Forelimb muscle (tissue), 1 donor: ENCODE measurements at regions not wholly inside any gene's neighbourhood (a gene's known extent, or its start where the extent isn't known, plus 50 kb on each side); places are given as distances from the start of the nearest gene placed in this dataset.

Source experiments
- DNase-seq: peaks from one replicate; pipeline ENCODE4 v3.0.0-alpha.2; 2013; ENCODE audit warnings: low read depth

DNA sequence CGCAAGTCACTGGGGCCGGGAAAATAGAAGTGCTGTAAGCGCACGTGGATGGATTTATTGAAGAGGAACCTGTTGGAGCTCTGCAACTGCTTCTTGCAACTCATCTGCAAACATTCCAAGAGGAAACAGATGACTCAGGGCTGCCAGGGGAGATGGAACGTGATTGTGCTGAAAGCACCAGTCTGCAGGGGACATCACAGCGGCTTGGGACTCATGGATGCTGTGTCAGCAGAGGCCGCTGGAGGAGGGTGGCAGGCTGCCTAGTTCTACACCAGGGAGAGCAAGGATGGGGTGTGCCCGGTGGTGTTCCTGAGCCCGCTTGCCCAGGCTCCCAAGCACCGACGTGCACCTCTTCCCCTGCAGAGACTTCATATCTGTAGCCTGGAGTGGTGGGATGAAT is 515.7 kb downstream of the TCERG1L start:
- no peak for DNase-seq

DNA sequence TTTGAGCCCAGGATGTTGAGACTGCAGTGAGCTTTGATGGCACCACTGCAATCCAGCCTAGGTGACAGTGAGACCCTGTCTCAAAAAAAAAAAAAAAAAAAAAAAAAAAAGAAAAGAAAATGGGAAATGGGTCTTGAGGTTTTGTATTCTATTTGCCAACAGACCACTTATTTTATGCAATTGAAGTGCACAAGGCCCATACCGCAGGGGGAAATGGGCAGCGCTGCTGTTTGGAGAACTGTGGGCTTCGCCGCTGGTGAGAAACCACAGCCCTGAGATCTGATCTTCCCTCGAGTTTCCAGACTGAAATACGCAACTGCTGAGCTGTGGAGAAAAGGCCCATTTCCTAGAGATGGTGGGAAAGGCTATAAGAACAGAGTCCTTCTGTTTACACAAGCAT is 512.0 kb downstream of the TCERG1L start:
- no peak for DNase-seq

DNA sequence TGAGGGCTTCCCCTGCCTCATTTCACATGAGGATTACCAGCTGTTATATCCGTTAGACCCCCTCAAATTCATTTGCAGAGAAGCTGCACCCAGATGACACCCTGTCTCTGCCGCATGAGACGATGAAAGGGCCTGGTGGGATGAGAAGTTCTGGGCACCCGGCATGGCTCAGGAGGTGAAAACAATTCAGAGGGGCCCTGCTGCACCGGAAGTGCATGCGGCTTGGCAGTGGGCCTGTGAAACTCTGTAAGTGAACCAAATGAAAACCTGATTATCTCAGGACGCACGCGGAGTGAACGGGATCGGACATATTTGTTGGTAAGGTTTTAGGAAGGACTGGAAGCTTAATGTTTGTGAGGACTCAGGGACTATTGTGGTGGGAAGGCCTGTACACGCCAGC is 511.2 kb downstream of the TCERG1L start:
- DNase-seq, result no peak

DNA sequence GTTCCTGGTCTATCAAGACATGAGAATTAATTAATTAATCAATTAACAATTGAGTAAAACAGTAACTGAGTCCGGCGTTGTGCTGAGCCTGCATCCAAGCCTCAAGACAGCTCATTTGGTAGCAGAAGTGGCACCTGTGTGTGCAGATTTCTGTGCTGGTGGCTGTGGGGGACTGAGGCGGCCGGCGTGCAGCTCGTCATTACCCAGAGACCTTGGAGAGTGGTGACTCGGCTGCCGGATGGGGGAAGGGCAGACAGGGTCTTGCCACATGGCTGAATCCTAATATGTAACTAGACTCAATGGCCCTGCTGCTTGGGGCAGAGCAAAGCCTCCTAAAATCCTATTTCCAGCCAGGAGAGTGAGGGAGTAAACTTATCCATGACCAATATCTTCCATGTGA is 510.2 kb downstream of the TCERG1L start:
- DNase-seq, result no peak

DNA sequence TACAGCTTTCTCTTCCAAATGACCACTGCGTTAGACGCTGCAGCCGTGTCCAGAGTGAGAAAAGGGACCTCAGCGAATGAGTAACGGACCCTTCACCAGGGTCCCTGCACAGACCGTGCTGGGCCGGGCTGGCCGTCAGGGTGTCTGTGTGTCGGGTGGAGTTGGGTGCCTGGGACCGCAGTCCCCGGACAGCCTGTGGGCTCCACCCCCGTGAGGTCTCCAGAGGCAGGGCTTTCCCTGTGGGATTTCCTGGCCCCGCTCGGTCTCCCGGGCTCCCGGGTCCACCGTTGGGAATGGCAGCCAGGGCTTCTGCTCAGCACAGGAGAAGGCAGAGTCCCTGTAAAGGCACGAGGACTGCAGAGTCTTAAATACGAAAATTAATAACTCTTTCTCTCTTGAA is 509.7 kb downstream of the TCERG1L start:
- no peak for DNase-seq

DNA sequence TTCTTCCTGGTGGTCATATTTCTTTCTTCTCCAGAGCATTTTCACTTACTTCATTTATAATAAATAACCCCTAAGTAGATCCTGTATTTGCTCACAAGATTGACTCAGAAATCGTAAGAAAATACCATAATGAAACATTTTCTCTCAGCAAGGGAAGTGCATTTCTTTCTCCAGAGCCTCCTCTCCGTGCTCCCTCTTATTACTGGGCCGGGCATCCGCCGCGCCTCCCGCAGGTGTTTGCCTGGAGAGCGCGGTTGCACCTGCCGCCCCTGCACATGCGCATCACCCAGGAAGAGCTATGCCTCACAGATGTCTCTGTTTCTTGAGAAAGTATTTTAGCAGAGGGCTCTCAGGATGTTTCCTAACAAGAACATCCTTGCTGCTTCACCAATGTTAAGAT is 509.2 kb downstream of the TCERG1L start:
- DNase-seq, result no peak

DNA sequence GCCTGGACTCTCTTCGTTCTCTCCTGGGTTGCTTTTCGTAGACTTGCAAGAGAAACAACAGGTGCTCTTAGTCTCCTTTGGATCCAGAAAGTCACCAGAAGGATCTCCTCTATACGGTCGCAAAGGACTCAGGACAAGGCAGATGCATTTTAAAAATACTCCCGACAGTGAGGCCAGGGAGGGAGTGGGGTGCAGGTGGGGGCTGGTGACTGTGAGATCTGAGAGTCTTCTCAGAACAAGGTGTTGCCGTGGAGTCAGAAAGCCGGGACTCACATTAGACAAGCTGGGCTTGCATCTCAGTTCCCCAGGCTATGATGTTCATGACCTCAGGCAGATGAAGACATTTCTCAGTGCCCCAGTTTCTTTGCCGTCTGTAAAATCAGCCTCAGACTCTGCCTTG is 507.2 kb downstream of the TCERG1L start:
- DNase-seq, result no peak

DNA sequence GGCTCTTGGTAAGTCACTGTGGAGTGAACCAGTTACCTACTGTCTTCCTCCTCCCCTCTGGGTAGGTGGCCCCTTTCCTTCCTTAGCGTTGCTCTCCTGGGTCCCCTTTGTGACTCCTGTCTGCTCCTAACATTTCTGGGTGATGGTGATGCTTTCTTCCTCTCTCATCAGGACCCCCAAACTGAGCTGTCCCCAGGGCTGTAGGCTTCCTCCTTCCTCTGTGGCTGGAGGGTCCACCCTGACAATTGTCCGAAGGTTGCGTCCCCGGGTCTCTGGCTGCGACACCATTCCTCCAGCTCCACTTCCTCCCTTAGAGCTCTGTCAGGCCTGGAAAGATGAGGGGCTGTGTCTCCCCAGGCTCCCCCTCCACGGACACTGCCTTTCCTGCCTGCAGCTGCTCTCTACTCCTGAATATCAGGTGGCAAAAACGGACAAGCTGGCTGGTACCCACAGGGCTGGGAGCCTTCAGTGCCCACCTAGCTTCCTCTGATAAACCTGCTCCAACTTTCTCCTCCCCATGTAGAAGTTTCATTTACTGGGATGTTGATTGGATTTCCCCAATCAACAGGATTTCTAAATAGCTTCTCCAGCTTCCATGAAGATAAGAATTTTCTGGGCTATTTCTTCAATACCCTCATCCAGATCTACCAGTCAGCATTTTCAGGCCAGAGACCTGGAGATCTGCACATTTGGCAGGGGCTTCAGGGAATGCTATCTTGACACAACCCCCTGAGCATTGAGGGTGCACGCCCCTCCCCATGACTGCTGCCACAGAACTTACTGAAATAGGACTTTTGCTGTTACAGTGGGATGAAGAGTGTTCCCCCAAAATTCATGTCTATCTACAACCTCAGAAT is 506.5 kb downstream of the TCERG1L start:
- no peak for DNase-seq

DNA sequence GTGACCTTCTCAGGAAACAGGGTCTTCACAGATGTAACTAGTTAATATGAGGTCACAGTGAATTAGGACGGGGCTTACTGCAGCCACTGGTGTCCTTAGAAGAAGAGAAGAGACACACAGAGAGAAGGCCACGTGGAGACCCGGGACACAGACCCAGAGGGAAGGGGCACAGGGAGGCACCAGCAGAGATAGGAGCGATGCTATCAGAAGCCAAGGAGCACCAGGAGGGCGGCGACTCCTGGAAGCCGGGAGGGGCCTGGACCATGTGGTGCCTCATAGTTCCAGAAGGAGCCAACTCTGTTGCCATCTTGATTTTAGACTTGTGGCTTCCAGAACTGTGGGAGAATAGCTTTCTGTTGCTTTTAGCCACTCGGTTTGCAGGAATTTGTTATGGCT is 505.9 kb downstream of the TCERG1L start:
- DNase-seq, result no peak

DNA sequence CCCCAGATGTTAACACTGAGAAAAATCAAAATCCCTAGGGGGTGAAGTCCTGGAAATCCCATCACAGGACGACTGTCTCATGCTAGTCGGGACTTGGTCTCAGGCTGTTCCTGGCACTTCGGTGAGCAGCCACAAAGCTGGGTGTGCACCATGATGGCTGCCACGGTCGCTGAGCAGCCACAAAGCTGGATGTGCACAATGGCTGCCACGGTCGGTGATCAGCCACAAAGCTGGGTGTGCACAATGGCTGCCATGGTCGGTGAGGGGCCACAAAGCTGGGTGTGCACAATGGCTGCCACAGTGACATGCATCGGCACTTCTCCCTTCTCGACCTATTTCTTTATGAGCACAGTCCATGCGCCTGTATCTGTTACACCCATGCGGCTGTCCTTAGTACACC is 505.1 kb downstream of the TCERG1L start:
- DNase-seq, result no peak

DNA sequence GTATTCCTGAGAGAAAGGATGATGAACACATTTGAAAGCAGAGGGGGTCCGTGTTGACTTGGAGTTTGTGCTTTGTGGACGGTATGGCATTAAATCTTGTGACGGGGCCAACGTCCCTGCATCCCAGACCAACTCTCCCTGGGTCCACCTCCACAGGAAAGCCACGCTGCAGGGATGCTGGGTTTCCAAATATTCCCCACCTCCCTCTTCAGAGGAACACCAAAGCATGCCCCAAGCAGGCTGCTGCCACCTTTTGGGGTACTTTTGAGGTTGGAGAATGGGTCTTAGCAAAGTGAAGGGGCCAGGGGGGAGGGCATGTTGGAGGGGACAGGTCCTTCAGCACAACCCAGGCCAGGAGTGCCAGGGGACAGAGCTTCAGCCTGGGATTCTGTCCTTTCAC is 504.4 kb downstream of the TCERG1L start:
- DNase-seq, result no peak

DNA sequence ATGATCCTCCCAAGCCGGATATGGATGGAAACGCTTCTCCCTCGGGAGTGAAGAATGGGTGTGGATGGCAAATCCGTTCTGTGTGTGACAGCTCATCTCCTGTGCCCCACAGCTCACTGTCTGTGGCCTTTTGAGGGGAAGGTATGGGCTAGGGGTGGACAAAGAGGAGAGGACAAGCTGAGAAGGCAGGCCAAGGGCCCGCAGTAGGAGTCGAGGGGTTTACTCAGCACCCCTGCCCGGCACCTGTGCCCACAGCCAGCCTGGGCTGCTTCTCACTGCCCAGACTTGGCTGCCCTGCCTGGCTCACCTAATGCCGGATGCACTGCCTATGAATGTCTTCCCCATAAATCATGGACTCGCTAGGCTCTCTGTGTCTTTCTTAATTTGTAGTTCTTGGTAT is 503.8 kb downstream of the TCERG1L start:
- no peak for DNase-seq

DNA sequence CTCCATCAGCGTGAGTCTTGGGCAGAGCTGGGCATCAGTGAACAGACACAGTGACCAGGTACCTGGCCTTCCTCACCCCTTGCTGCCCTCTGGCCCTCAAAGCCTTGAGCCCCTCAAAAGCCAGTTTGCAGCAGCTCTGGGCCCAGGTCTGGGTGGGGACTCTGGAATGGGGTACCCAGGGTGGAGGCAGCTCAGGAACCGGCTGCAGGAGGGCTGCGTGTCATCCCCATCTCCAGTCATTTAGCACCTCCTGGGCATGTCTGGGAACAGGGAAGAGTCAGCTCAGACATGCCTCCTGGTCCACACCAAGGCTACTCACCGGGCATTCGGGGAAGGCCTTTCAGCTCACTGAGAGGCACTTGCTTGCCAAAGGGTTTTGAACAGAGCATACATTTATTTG is 503.3 kb downstream of the TCERG1L start:
- DNase-seq, result no peak

DNA sequence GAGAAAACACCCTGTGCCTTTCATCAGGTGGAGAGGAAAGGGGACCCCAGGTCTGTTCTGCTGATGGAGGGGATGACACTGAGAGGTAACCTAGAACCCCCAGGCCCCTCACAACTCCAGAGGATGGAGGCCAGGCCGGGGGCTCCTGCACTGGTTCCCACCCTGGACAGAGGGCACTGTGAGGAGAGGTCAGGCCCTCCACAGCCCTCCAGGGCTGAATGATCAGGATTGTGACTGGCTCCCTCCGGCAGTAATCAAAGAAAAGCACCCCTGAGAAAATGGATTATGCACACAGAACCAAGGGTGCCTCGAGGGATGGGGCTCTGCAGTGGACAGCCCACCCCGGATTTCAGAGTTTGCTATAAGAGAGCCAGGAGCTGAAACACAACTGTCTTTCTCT is 502.8 kb downstream of the TCERG1L start:
- DNase-seq, result no peak

DNA sequence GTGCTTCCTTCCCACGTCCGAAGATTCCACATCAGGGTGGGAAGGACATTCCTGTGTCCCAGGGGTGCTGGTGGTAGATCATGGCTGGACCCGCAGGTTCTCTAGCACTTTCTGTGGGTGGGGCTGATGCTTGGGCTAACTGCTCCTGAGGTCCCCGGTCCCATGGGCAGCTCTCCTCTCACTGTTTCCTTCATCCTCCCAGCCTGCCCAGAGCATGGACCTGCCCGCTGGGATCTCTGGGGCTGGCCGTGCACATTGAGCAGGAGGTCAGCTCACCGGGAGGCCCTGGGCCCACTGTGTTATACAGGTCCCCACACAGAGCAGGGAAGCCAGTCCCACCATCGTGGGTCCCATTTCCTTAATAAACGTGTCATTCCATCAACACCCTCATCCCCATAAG is 502.3 kb downstream of the TCERG1L start:
- no peak for DNase-seq

DNA sequence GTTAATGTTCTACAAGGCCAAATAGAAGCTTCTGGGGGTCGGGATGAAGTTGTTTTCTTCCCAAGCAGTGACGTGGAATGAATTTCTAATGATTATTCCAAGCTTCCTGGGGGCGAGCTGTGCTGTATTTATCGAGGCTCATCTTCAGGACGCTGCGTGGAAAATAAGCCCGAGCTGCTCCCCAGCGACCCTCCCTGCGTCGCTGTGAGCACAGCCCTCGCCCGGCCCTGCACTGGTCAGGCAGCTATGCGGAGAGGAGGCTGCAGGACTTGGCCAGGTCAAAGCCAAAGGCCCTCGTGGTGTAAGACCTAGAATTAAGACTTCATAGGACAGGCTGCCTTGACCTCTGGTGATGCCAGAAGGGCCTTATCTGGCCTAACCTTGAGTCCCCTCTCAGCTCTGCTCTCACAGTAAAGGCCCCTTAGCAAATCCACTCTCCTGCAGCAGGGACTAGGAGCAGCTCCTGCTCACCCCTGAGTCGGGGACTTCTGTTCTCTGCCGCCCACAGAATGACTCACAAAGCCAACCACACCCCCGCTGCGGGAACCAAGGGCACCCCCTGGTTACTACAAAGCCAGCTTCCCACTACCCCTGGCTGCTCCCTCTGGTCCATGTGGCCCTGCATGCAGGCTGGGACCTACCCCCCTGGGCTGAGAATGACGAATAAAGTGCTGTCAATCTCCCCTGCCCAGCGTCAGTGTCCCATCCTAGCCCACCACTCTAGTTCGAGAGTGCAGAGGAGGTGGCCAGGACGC is 501.6 kb downstream of the TCERG1L start:
- DNase-seq, result no peak

DNA sequence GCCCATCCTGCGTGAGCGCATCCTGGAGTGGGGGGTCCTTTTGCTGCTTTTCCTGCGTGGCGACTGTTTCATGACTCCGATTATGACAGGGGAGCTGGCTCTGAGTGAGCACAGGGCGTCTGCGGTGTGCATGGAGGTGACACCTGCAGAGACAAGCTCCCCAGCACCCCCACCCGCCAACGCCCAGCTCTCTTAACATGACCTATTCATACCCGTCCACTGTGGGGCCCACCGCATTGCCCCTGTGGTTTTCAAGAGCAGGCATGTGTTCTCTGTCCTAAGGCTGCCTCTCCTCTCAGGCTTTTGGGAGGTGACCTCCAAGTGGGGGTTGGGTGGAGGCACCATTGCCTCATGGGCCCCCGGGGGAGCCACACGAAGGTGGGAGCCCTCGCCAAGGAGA is 500.7 kb downstream of the TCERG1L start:
- DNase-seq, result no peak

DNA sequence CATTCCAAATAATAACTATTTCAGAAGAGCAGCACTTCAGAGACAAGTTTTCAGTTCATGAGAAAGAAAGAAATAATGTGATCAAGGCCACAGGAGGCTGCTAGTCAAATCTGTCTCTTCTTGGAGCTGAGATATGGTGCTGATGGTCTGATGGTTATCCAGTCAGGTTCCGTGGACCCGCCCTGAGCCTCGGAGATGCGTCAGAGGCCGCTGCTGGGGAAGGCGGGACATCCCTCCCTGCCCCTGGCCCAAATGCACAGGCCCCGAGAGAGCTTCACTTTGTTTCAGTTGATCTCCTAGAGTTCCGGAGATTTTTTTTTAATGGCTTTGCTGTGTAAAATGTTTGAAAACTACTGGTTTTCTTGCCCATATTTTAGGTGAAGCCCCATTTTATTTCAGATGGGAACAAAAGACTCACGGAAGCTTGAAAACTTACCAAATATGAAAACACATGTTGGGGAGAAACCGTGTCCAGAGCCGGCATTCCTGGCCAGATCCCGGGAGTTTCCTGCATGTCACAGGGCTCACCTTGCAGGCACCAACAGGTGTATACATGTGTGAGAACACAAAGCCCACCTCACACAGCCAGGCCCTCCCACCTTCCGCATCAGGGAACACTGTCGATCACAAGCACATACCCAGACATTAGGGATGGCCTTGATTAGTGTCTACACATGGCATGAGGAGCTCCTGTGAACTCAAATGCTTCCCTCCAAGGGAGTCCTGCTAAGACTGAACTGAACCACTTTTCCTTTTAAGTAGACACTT is 499.0 kb downstream of the TCERG1L start:
- DNase-seq, result no peak

DNA sequence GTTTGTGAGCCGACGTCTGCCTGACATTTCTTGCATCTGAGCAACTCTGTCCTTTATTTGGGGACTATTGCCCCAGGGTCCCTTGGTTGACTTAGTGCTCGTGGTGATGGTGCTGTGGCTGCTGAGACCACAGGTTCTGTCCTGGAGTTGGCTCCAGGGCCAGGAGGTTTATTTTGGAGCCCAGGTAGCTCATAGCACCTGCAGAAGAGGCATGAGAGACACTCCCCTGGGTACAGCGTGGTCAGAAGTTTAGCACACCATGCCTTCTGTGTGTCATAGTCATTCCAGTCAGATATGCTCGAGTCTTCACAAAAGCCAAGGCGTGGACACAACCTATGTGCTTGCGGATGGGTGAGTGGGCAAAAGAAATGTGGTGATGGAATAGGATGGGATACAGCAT is 496.9 kb downstream of the TCERG1L start:
- no peak for DNase-seq

DNA sequence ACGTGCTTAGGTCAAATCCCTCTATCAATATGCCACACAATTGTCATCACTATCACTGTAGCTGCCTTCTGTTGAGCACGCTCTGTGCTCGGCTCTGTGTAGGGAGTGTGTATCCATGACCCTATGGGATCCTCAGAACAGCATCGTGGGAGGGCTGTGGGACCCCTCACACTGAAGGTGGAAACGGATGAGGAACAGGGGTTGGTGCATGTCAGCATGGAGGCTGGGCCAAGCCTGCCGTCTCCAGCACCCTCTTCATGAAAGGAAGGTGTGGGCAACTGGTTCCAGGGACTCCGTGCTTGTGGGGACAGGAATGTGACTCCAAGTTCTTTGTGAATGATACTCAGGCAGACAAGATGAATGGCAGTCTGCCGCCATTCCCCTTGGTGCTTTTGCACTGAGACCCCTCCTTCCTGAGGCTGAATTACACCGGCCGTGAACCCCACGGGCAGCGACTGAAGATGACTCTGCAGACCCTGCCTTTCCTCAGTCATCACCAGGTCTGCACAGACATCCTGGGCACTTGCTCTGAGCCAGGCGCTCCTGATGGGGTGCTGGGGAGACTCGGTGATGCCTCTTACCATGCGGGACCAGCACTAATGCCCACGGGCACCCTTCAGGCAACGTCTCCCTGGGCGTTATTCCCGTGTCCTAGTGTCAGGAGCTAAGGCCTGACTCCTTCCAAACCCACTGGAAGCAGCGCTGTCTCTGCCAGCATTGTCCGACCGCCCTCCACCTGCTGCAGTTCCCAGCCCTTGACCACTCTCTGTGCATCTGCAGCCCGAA is 495.2 kb downstream of the TCERG1L start:
- no peak for DNase-seq

DNA sequence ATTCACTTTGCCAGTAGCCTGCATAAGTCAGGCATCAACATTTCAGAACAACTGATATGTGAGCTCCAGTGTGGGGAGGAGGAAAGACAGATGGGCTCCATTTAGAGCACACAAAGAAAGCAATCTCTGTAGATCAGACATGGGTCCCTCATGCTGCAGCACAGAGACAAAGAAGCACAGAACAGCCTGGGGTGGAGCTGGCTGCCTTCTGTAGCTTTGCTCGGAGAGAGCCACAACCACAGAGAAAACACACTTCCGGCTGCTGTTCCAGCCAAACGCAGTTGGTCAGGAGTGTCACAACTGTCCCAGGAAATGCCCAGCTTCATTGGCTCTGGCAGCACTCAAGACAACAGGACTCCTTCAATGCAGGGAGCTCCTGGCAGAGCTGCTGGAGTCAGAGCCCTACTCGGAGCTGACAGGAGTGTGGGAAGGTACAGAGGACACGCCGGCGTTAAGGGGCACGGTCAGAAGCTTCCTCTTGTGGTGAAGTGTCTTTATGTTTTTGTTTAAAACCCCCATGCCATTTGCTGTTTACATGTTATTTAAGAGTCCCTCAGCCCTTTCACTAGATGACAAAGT is 494.4 kb downstream of the TCERG1L start:
- no peak for DNase-seq
